ENCODE measurements at regions not wholly inside any gene's neighbourhood (a gene's known extent, or its start where the extent isn't known, plus 50 kb on each side); places are given as distances from the start of the nearest gene placed in this dataset.

GRCh38 chr2:105576050-105576439 is 168.7 kb upstream of the NCK2 start:
- H4K91ac ChIP-seq (ENCODE audit: insufficient read depth, low read depth, low read length), result no peak overlapping the region
- H3K14ac ChIP-seq (replicated peaks; ENCODE audit: low read depth, low read length), result no peak overlapping the region
- WGBS, 2 experiments (ENCODE audit: extremely low coverage in 2 of 2, insufficient read length in 1 of 2), result 72% methylated on average over 8 of the region's 13 CpGs; no CpG with 5 or more reads in 1 of the 2 experiments
- H3K56ac ChIP-seq (ENCODE audit: extremely low read depth, insufficient read depth, low read length), result no peak overlapping the region
- no peak overlapping the region for H3K4ac ChIP-seq (ENCODE audit: low read depth, low read length)
- no peak overlapping the region for H4K5ac ChIP-seq (ENCODE audit: low read depth, low read length)
- no peak overlapping the region for H2AK5ac ChIP-seq (ENCODE audit: low read depth, low read length)
- H2BK15ac ChIP-seq (ENCODE audit: low read depth, low read length), result no peak overlapping the region
- in situ Hi-C loops (cut with MboI; ENCODE audit: low sequenced_read_pairs), result no loop called here
- no peak overlapping the region for H3K27ac ChIP-seq (ENCODE audit: insufficient read depth, low read length)
- H3K9me1 ChIP-seq (ENCODE audit: insufficient read depth, low read length), result no peaks in the 10 kb centered on the region; the same call in 1 of the 2 replicates
- no peak overlapping the region for H2AFZ ChIP-seq (replicated peaks; ENCODE audit: low read length, poor library complexity)
- TF ChIP-seq POLR2A (IDR thresholded peaks at IDR 0.05; ENCODE audit: low read depth, low read length) (no peak), MAFK (IDR thresholded peaks at IDR 0.05; ENCODE audit: low read depth, low read length) (no peak), MAZ (IDR thresholded peaks at IDR 0.05; ENCODE audit: borderline replicate concordance, low read depth, low read length) (no peak), FOS (IDR thresholded peaks at IDR 0.05; ENCODE audit: low read depth, low read length) (no peak), BHLHE40 (IDR thresholded peaks at IDR 0.05; ENCODE audit: low read depth, low read length) (no peak), CEBPB (IDR thresholded peaks at IDR 0.05; ENCODE audit: low read depth, low read length) (no peak), RFX5 (IDR thresholded peaks at IDR 0.05; ENCODE audit: low read depth, low read length) (no peak), CTCF (conservative IDR thresholded peaks at IDR 0.05; ENCODE audit: low read depth, low read length) (no peak), SMC3 (IDR thresholded peaks at IDR 0.05; ENCODE audit: low read depth, low read length) (no peak), CHD1 (IDR thresholded peaks at IDR 0.05; ENCODE audit: low read depth, low read length) (no peak)
- BruUV-seq (replicated peaks), result no TSS peak
- ChIA-PET CTCF (interaction anchor here (1.2 kb wide), 1 partner anchor 75 kb away, joined by 3 read pairs; no protein-coding TSS in a partner anchor), POLR2A (ENCODE audit: unreplicated experiment) (interaction anchor here (0.5 kb wide), 1 partner anchor 209 kb away, joined by 3 read pairs; no protein-coding TSS in a partner anchor)
- no peak overlapping the region for H2BK5ac ChIP-seq (ENCODE audit: low read depth, low read length, poor library complexity, severe bottlenecking)
- H4K8ac ChIP-seq (ENCODE audit: low read depth in 2 of 2, low read length in 2 of 2), result no peak overlapping the region
- H4K20me1 ChIP-seq (ENCODE audit: insufficient read depth, low read length), result no peaks in the 10 kb centered on the region
- DNase-seq, result no peak
- peaks cover 22% of the 10 kb centered on the region for H3K27me3 ChIP-seq (ENCODE audit: control insufficient read depth, insufficient read depth, low read length)
- H3K23ac ChIP-seq (ENCODE audit: low read depth, low read length), result no peak overlapping the region
- ATAC-seq (ENCODE audit: low read depth), result no peak
- H3K18ac ChIP-seq (ENCODE audit: low read depth, low read length), result no peak overlapping the region
- H3K9me3 ChIP-seq (ENCODE audit: control insufficient read depth, insufficient read depth, low read length), result no peaks in the 10 kb centered on the region
- no peak overlapping the region for H3K4me3 ChIP-seq (ENCODE audit: insufficient read depth, low read depth, low read length)
- peaks cover 4% of the 10 kb centered on the region; the same call in 1 of the 2 replicates for H3K4me1 ChIP-seq (ENCODE audit: control insufficient read depth, insufficient read depth, low read length)
- H2BK120ac ChIP-seq (ENCODE audit: low read depth, low read length), result no peak overlapping the region
- H3K9ac ChIP-seq (ENCODE audit: low read depth, low read length), result no peak overlapping the region
- no peak overlapping the region; the same call in 1 of the 2 replicates for H3K4me2 ChIP-seq (ENCODE audit: low read depth, low read length)
- no peak overlapping the region for H2BK20ac ChIP-seq (ENCODE audit: low read depth, low read length)
- H3K79me1 ChIP-seq (ENCODE audit: low read depth in 1 of 2, low read length in 2 of 2), result no peaks in the 10 kb centered on the region
- no peaks in the 10 kb centered on the region for H3K36me3 ChIP-seq (ENCODE audit: control insufficient read depth, insufficient read depth, low read length)
- dilution Hi-C loops (cut with HindIII; ENCODE audit: low sequenced_read_pairs, unreplicated experiment), result no loop called here
- no peak overlapping the region for H2AK9ac ChIP-seq (replicated peaks; ENCODE audit: low read depth, low read length, poor library complexity)
- intact Hi-C loops (cut with micrococcal nuclease), result loop anchor here (2.0 to 10.0 kb wide), 3 partner anchors 169 to 619 kb away; partner anchors contain the start of genes NCK2 and UXS1
